Heart left ventricle (tissue), 16 donors: ENCODE measurements at regions not wholly inside any gene's neighbourhood (a gene's known extent, or its start where the extent isn't known, plus 50 kb on each side); places are given as distances from the start of the nearest gene placed in this dataset.

Experiments
- ATAC-seq, 4 donors: fragments of 200-7000 bp; cut with Tn5 transposase; one replicate each; pipeline ENCODE4 v1.9.1; 2020 to 2022; ENCODE audit warnings: moderate library complexity in 4 of 4, mild to moderate bottlenecking in 3 of 4, moderate number of reproducible peaks in 1 of 4
- DNase-seq, 5 donors: peaks; one replicate each; pipeline ENCODE4 v3.0.0-alpha.2; 2020
- H3K27ac ChIP-seq, 12 donors: fragments of 200-600 bp; sonication (generic) in 4 of 12; one replicate each; pipeline versions ENCODE4 v1.5.0 to v1.8.0; 2016 to 2022; ENCODE audit warnings: mild to moderate bottlenecking in 2 of 12
- H3K27me3 ChIP-seq, 9 donors: fragments of 200-600 bp; sonication (generic) in 2 of 9; one replicate each; pipeline versions ENCODE4 v1.5.1 to v1.8.0; 2016 to 2022; ENCODE audit warnings: mild to moderate bottlenecking in 3 of 9
- H3K36me3 ChIP-seq, 9 donors: fragments of 200-600 bp; sonication (generic) in 2 of 9; one replicate each; pipeline versions ENCODE4 v1.5.0 to v1.8.0; 2018 to 2022; ENCODE audit warnings: mild to moderate bottlenecking in 2 of 9
- H3K4me1 ChIP-seq, 12 donors: fragments of 200-600 bp; sonication (generic) in 4 of 12; one replicate each; pipeline versions ENCODE4 v1.5.0 to v1.8.0; 2016 to 2022; ENCODE audit warnings: mild to moderate bottlenecking in 3 of 12
- H3K4me3 ChIP-seq, 12 donors: fragments of 200-600 bp; sonication (generic) in 4 of 12; one replicate each; pipeline versions ENCODE4 v1.5.0 to v1.8.0; 2017 to 2022; ENCODE audit warnings: mild to moderate bottlenecking in 9 of 12, moderate library complexity in 4 of 12
- H3K9me3 ChIP-seq, 12 donors: fragments of 200-600 bp; sonication (generic) in 4 of 12; one replicate each; pipeline versions ENCODE4 v1.5.0 to v1.8.0; 2016 to 2022; ENCODE audit warnings: mild to moderate bottlenecking in 1 of 12
- CTCF ChIP-seq, 12 donors: fragments of 200-600 bp; sonication (generic) in 4 of 12; IDR thresholded peaks; one replicate each; pipeline versions ENCODE4 v1.5.0 to v1.8.0; 2018 to 2022; ENCODE audit warnings: antibody characterized with exemption in 12 of 12, mild to moderate bottlenecking in 5 of 12
- POLR2A ChIP-seq, 2 donors: fragments of 450-650 bp; IDR thresholded peaks; one replicate each; pipeline ENCODE4 v1.6.1; 2017; ENCODE audit warnings: antibody characterized with exemption in 2 of 2, mild to moderate bottlenecking in 2 of 2, moderate library complexity in 2 of 2
- WGBS, 4 donors: extraction: QIAGEN DNeasy Blood & Tissue Kit in 2 of 4; methylation state at CpG; one replicate each; pipeline versions ENCODE4 v1.1.5 to v1.1.7; 2013 to 2018; 5-methylcytosine and 5-hydroxymethylcytosine counted together
- intact Hi-C, 10 donors: fragments of 100-400 bp; cut with DNase I; formaldehyde crosslinking; loops; one replicate each; pipeline versions ENCODE4 v1.11.1 to v1.14.2; 2022
- donor health status: ischemic (EF 13 %, LVEDD 7.1; RV severe dilation, severe dysfunction).
- donor health status: healthy with polysubstance abuse.
- donor health status: DM: no; HTN: yes; CAD: no.
- donor health status: DM: no; HTN: no; CAD: no.
- donor health status: ischemic (EF 25% LVEDD 6.9; RV normal size, moderate dysfunction).
- donor health status: ischemic (EF 25% LVEDD 5.7; RV mildly dilated, moderate dysfunction).
- donor health status: healthy.
- donor health status: DM: yes; HTN: yes; CAD: no.
- donor health status: ischemic (EF 35%, LVEDD 5.7; RV mildly dilated, moderate dysfunction).
- donor health status: nonischemic (EF 11% LVEDD 7.7; RV severe dilation, severe dysfunction).
- donor health status: DM: yes; HTN: yes; CAD: no.
- donor health status: PGD.
- donor health status: ischemic (EF 29% LVEDD 5.4; RV normal size, mild dysfunction).
- donor health status: nonischemic (EF 23%, LVEDD 6.1; RV moderate dilation, normal function).

DNA sequence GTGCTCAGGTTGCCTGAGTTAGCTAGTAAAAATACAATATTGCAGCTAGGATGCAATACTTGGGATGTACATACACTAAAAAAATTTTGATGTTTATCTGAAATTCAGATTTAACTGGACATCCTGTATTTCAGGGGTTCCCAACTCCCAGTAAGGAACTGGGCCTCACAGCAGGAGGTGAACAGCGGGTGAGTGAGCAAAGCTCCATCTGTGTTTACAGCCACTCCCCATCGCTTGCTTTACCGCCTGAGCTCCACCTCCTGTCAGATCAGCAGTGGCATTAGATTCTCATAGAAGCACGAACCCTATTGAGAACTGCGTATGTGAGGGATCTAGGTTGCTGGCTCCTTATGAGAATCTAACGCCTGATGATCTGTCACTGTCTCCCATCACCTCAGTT, 285.1 kb upstream of the PROK2 start:
- H3K27me3 ChIP-seq: no peaks in the 10 kb centered on the region
- no peak overlapping the region for H3K27ac ChIP-seq
- TF ChIP-seq CTCF (IDR thresholded peaks at IDR 0.05) (no peak), POLR2A (IDR thresholded peaks at IDR 0.05) (no peak)
- no peaks in the 10 kb centered on the region for H3K36me3 ChIP-seq
- DNase-seq (no peak), ATAC-seq (no peak)
- intact Hi-C loops: no loop called here
- no peak overlapping the region for H3K4me3 ChIP-seq
- peaks cover 0 to 6% (median 0%) of the 10 kb centered on the region in 12 donors for H3K9me3 ChIP-seq
- WGBS, 4 donors: 95 to 97% (median 97%) methylated on average over 6 of the region's 6 CpGs
- no peaks in the 10 kb centered on the region for H3K4me1 ChIP-seq

DNA sequence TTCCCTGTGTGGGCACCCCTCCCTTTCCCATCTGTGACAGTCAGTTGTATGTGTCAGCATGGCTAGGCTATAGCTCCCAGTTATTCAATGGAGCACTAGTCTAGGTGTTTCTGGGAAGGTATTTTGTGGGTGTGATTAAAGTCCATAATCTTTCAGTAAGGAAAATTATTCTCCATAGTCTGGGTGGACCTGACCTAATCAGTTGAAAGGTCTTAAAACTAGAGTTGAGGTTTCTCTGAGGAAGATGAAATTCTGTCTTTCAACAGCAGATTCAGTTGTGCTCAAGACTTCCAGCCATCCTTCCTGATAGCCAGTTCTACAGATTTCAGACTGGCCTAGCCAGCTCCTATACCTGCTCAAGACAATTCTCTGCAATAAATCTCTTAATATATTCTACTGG, 284.6 kb upstream of the PROK2 start:
- ATAC-seq (no peak), DNase-seq (no peak)
- intact Hi-C loops: no loop called here
- Histone ChIP-seq H3K4me3 (no peak overlapping the region), H3K4me1 (no peaks in the 10 kb centered on the region), H3K27ac (no peak overlapping the region), H3K9me3 (peaks cover 0 to 2% (median 0%) of the 10 kb centered on the region in 12 donors), H3K36me3 (no peaks in the 10 kb centered on the region), H3K27me3 (no peaks in the 10 kb centered on the region)
- TF ChIP-seq POLR2A (IDR thresholded peaks at IDR 0.05) (no peak), CTCF (IDR thresholded peaks at IDR 0.05) (no peak)

DNA sequence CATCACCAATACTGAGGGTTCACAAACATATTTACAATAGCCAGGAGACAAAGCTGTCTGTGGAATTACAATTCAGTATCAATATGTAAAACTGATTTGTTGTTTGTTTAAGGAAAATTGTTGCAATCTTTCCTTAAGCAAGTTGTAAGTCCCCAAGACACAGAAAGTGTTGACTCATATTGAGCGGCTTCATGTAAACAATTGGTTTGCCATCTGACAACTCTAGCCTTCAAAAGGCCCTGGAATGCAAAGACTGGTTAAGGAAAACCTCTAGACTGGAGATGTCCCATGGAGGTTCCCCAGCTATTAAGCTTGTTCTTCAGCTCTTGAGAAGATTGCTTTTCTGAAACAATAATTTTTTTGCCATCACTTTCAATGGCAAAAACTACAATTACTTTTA, 283.7 kb upstream of the PROK2 start:
- TF ChIP-seq POLR2A (IDR thresholded peaks at IDR 0.05) (no peak), CTCF (IDR thresholded peaks at IDR 0.05) (no peak)
- peaks cover 0 to 9% (median 1%) of the 10 kb centered on the region in 12 donors for H3K9me3 ChIP-seq
- no peak for DNase-seq
- intact Hi-C loops: no loop called here
- no peak overlapping the region for H3K4me3 ChIP-seq
- no peak overlapping the region for H3K27ac ChIP-seq
- no peak for ATAC-seq
- H3K36me3 ChIP-seq: no peaks in the 10 kb centered on the region
- 96 to 99% (median 96%) methylated on average over 1 of the region's 1 CpG for WGBS, 4 donors
- no peaks in the 10 kb centered on the region for H3K4me1 ChIP-seq
- H3K27me3 ChIP-seq: no peaks in the 10 kb centered on the region

DNA sequence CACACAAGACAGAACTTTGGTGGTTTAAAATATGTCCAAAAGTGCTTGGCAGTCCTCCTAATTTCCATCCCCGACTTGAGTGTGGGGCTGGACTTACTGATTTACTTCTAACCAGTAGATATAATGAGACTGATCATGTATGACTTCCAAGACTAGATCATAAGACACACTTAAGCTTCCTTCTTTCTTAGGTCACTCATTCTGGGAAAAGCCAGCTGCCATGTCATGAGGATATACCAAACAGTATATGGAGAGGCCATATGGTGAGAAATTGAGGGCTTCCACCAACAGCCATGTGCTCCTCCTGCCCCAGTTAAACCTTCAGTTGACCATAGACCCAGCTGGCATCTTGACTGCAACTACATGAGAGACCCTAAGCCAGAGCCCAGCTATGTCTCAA, 282.8 kb upstream of the PROK2 start:
- no peak for ATAC-seq
- H3K27ac ChIP-seq: no peak overlapping the region
- H3K4me1 ChIP-seq: no peaks in the 10 kb centered on the region
- H3K9me3 ChIP-seq: peaks cover 0 to 17% (median 2%) of the 10 kb centered on the region in 12 donors
- TF ChIP-seq CTCF (IDR thresholded peaks at IDR 0.05) (no peak), POLR2A (IDR thresholded peaks at IDR 0.05) (no peak)
- no peaks in the 10 kb centered on the region for H3K36me3 ChIP-seq
- DNase-seq: no peak
- H3K27me3 ChIP-seq: no peaks in the 10 kb centered on the region
- WGBS, 4 donors: 33 to 43% (median 40%) methylated on average over 1 of the region's 1 CpG
- intact Hi-C loops: no loop called here
- H3K4me3 ChIP-seq: no peak overlapping the region
